ENCODE measurements at regions not wholly inside any gene's neighbourhood (a gene's known extent, or its start where the extent isn't known, plus 50 kb on each side); places are given as distances from the start of the nearest gene placed in this dataset.

GRCh38 chrX:94742772-94743171 is 1068.8 kb downstream of the FAM133A start:
- TF ChIP-seq CTCF (conservative IDR thresholded peaks at IDR 0.05; ENCODE audit: low read depth in 2 of 2) (no peak), STAT1 (IDR thresholded peaks at IDR 0.05; ENCODE audit: unreplicated experiment) (no peak)

All from GM23338 (cell line).